C4-2B (cell line): ENCODE measurements at regions not wholly inside any gene's neighbourhood (a gene's known extent, or its start where the extent isn't known, plus 50 kb on each side); places are given as distances from the start of the nearest gene placed in this dataset.

Source experiments
- CTCF ChIP-seq: fragments of 450-650 bp; conservative IDR thresholded peaks from 2 replicates; pipeline ENCODE4 v1.5.1; 2017; ENCODE audit warnings: mild to moderate bottlenecking
- ZFX ChIP-seq: fragments of 450-650 bp; IDR thresholded peaks from 2 replicates; pipeline ENCODE4 v1.6.1; 2017

GRCh38 chr6:117791012-117791411 lies 115.7 kb downstream of the NUS1 start:
- TF ChIP-seq CTCF: no peak
- TF ChIP-seq ZFX: no peak
